Activated naive CD8-positive, alpha-beta T cell (primary cell): ENCODE measurements at regions not wholly inside any gene's neighbourhood (a gene's known extent, or its start where the extent isn't known, plus 50 kb on each side); places are given as distances from the start of the nearest gene placed in this dataset.
"Not testable (repeated sequence)": the region's sequence is repeated elsewhere in the genome, so short reads cannot be mapped to it uniquely, and the experiment has no call there.

ENCODE experiments used
- H3K27ac Mint-ChIP-seq: one replicate; pipeline ENCODE4 v1.8.0; 2021; ENCODE audit warnings: mixed read lengths
- H3K27me3 Mint-ChIP-seq: one replicate; pipeline ENCODE4 v1.8.0; 2021; ENCODE audit warnings: mixed read lengths
- H3K36me3 Mint-ChIP-seq: one replicate; pipeline ENCODE4 v1.8.0; 2021; ENCODE audit warnings: mixed read lengths
- H3K4me1 Mint-ChIP-seq: one replicate; pipeline ENCODE4 v1.8.0; 2021; ENCODE audit warnings: low read depth, mixed read lengths
- H3K4me3 Mint-ChIP-seq: one replicate; pipeline ENCODE4 v1.8.0; 2021; ENCODE audit warnings: mild to moderate bottlenecking, mixed read lengths
- H3K9me3 Mint-ChIP-seq: one replicate; pipeline ENCODE4 v1.8.0; 2021; ENCODE audit warnings: low read depth, mixed read lengths

GRCh38 chr5:53160895-53161294 is 51.3 kb upstream of the MOCS2 start:
- H3K27me3 Mint-ChIP-seq, result no peaks in the 10 kb centered on the region
- no peaks in the 10 kb centered on the region for H3K9me3 Mint-ChIP-seq
- H3K36me3 Mint-ChIP-seq, result no peaks in the 10 kb centered on the region

GRCh38 chr5:53161876-53162275 is 52.3 kb upstream of the MOCS2 start:
- Mint-ChIP-seq H3K36me3 (no peaks in the 10 kb centered on the region), H3K27ac (no peak overlapping the region), H3K4me1 (no peaks in the 10 kb centered on the region), H3K9me3 (no peaks in the 10 kb centered on the region), H3K27me3 (peaks cover 3% of the 10 kb centered on the region), H3K4me3 (no peak overlapping the region)

More at GRCh38 chr5:53160895-53161294, 51.3 kb upstream of the MOCS2 start:
- Mint-ChIP-seq H3K27ac (no peak overlapping the region), H3K4me3 (no peak overlapping the region), H3K4me1 (no peaks in the 10 kb centered on the region)

- Mint-ChIP-seq H3K27ac (no peak overlapping the region), H3K4me3 (no peak overlapping the region), H3K27me3 (peaks cover 3% of the 10 kb centered on the region), H3K9me3 (no peaks in the 10 kb centered on the region), H3K36me3 (no peaks in the 10 kb centered on the region), H3K4me1 (no peaks in the 10 kb centered on the region)
These were observed 55.1 kb upstream of the MOCS2 start for GRCh38 chr5:53164478-53165165.

GRCh38 chr5:53165431-53166182 is 56.0 kb upstream of the MOCS2 start:
- Mint-ChIP-seq H3K4me1 (no peaks in the 10 kb centered on the region), H3K27me3 (peaks cover 3% of the 10 kb centered on the region), H3K36me3 (no peaks in the 10 kb centered on the region), H3K9me3 (no peaks in the 10 kb centered on the region), H3K27ac (no peak overlapping the region), H3K4me3 (no peak overlapping the region)

GRCh38 chr5:53166183-53166495 is 56.6 kb upstream of the MOCS2 start:
- no peaks in the 10 kb centered on the region for H3K4me1 Mint-ChIP-seq
- H3K9me3 Mint-ChIP-seq, result no peaks in the 10 kb centered on the region
- no peak overlapping the region for H3K4me3 Mint-ChIP-seq
- peaks cover 3% of the 10 kb centered on the region for H3K27me3 Mint-ChIP-seq
- no peaks in the 10 kb centered on the region for H3K36me3 Mint-ChIP-seq
- no peak overlapping the region for H3K27ac Mint-ChIP-seq

- H3K4me3 Mint-ChIP-seq, result no peak overlapping the region
- H3K36me3 Mint-ChIP-seq, result no peaks in the 10 kb centered on the region
- no peaks in the 10 kb centered on the region for H3K9me3 Mint-ChIP-seq
- peaks cover 3% of the 10 kb centered on the region for H3K27me3 Mint-ChIP-seq
- no peak overlapping the region for H3K27ac Mint-ChIP-seq
- no peaks in the 10 kb centered on the region for H3K4me1 Mint-ChIP-seq
These were observed 58.3 kb upstream of the MOCS2 start for GRCh38 chr5:53167836-53168235.

GRCh38 chr5:53169933-53170332 is 60.4 kb upstream of the MOCS2 start:
- no peaks in the 10 kb centered on the region for H3K9me3 Mint-ChIP-seq
- H3K27me3 Mint-ChIP-seq, result peaks cover 4% of the 10 kb centered on the region
- H3K4me1 Mint-ChIP-seq, result no peaks in the 10 kb centered on the region
- no peak overlapping the region for H3K27ac Mint-ChIP-seq
- no peaks in the 10 kb centered on the region for H3K36me3 Mint-ChIP-seq
- H3K4me3 Mint-ChIP-seq, result no peak overlapping the region

- Mint-ChIP-seq H3K4me3 (no peak overlapping the region), H3K36me3 (no peaks in the 10 kb centered on the region), H3K27me3 (peaks cover 5% of the 10 kb centered on the region), H3K4me1 (no peaks in the 10 kb centered on the region), H3K27ac (no peak overlapping the region), H3K9me3 (no peaks in the 10 kb centered on the region)
These were observed 61.3 kb upstream of the MOCS2 start for GRCh38 chr5:53170746-53171349.

GRCh38 chr5:53172073-53172472 is 62.5 kb upstream of the MOCS2 start:
- not testable (repeated sequence) for H3K27ac Mint-ChIP-seq, H3K4me3 Mint-ChIP-seq, H3K27me3 Mint-ChIP-seq, H3K36me3 Mint-ChIP-seq, H3K4me1 Mint-ChIP-seq, H3K9me3 Mint-ChIP-seq

- H3K27ac Mint-ChIP-seq, result no peak overlapping the region
- no peaks in the 10 kb centered on the region for H3K9me3 Mint-ChIP-seq
- no peaks in the 10 kb centered on the region for H3K36me3 Mint-ChIP-seq
- H3K4me3 Mint-ChIP-seq, result no peak overlapping the region
- H3K27me3 Mint-ChIP-seq, result peaks cover 2% of the 10 kb centered on the region
- no peaks in the 10 kb centered on the region for H3K4me1 Mint-ChIP-seq
These were observed 63.1 kb upstream of the MOCS2 start for GRCh38 chr5:53172630-53173029.

GRCh38 chr5:53173083-53173482 is 63.5 kb upstream of the MOCS2 start:
- peaks cover 2% of the 10 kb centered on the region for H3K27me3 Mint-ChIP-seq
- no peak overlapping the region for H3K27ac Mint-ChIP-seq
- H3K36me3 Mint-ChIP-seq, result no peaks in the 10 kb centered on the region
- H3K4me1 Mint-ChIP-seq, result no peaks in the 10 kb centered on the region
- no peaks in the 10 kb centered on the region for H3K9me3 Mint-ChIP-seq
- H3K4me3 Mint-ChIP-seq, result no peak overlapping the region

- H3K9me3 Mint-ChIP-seq, result no peaks in the 10 kb centered on the region
- peaks cover 2% of the 10 kb centered on the region for H3K27me3 Mint-ChIP-seq
- peaks cover 8% of the 10 kb centered on the region for H3K4me1 Mint-ChIP-seq
- no peaks in the 10 kb centered on the region for H3K36me3 Mint-ChIP-seq
- no peak overlapping the region for H3K27ac Mint-ChIP-seq
- no peak overlapping the region for H3K4me3 Mint-ChIP-seq
These were observed 69.3 kb upstream of the MOCS2 start for GRCh38 chr5:53178830-53179229.

GRCh38 chr5:53179691-53180090 is 70.1 kb upstream of the MOCS2 start:
- Mint-ChIP-seq H3K27me3 (peaks cover 2% of the 10 kb centered on the region), H3K9me3 (no peaks in the 10 kb centered on the region), H3K27ac (no peak overlapping the region), H3K4me3 (no peak overlapping the region), H3K4me1 (peaks cover 8% of the 10 kb centered on the region), H3K36me3 (no peaks in the 10 kb centered on the region)

GRCh38 chr5:53180538-53180937 is 71.0 kb upstream of the MOCS2 start:
- no peak overlapping the region for H3K27ac Mint-ChIP-seq
- H3K36me3 Mint-ChIP-seq, result no peaks in the 10 kb centered on the region
- peaks cover 8% of the 10 kb centered on the region for H3K4me1 Mint-ChIP-seq
- no peaks in the 10 kb centered on the region for H3K9me3 Mint-ChIP-seq
- no peaks in the 10 kb centered on the region for H3K27me3 Mint-ChIP-seq
- H3K4me3 Mint-ChIP-seq, result no peak overlapping the region

GRCh38 chr5:53180991-53181390 is 71.4 kb upstream of the MOCS2 start:
- Mint-ChIP-seq H3K27me3 (no peaks in the 10 kb centered on the region), H3K4me3 (no peak overlapping the region), H3K4me1 (peaks cover 8% of the 10 kb centered on the region), H3K27ac (no peak overlapping the region), H3K9me3 (no peaks in the 10 kb centered on the region), H3K36me3 (no peaks in the 10 kb centered on the region)
